ENCODE measurements at regions not wholly inside any gene's neighbourhood (a gene's known extent, or its start where the extent isn't known, plus 50 kb on each side); places are given as distances from the start of the nearest gene placed in this dataset.

DNA sequence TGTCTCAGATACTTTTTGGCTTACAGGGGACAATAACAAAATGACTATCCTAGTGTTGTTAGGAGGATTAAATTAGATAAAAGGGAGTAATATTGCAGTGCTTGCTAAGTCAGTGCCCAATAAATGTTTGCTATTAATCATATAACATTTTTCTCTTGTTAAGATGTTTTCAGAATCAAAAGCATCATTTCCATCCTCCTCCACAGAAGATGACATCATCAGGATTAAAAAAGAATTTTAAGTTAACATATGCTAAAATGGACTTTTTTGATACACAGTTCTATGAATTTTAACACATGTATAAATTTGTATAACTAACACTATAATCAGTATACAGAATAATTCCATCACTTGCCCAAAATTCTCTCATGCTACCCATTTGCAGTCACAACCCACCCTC, 492.6 kb downstream of the GRIN2A start:
- no peak for DNase-seq (ENCODE audit: low spot score)

DNA sequence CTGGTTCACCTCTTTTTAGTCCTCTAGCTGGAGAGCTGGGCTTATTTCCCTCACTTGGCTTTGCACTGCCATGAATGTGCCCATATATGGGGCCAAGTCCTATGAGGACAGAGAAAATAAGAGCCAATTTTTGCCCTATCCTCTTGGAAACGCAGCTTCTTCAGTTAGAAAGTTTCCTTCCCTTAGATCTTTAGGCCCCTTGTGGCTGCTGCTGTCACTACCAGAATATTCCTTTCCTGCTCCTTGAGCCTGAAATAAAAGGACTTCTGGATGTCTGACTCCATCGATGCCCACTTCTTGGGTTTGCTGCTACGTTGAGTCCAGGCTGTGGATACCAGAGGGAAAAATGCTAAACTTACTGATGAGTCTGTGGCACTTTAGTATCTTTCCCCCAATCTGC, 487.1 kb downstream of the GRIN2A start:
- no peak for DNase-seq (ENCODE audit: low spot score)
